GM23248 (cell line): ENCODE measurements at regions not wholly inside any gene's neighbourhood (a gene's known extent, or its start where the extent isn't known, plus 50 kb on each side); places are given as distances from the start of the nearest gene placed in this dataset.

Source experiments
- DNase-seq: peaks from one replicate; pipeline ENCODE4 v3.0.0-alpha.2; 2015
- H2AFZ ChIP-seq: fragments of 200-600 bp; sonication (generic); 2 replicates; pipeline ENCODE4 v1.6.1; 2016; ENCODE audit warnings: antibody characterized with exemption
- H3F3A ChIP-seq: fragments of 200-600 bp; sonication (generic); 2 replicates; pipeline ENCODE4 v1.6.1; 2016; ENCODE audit warnings: mild to moderate bottlenecking, antibody characterized with exemption, mixed run types; ENCODE audit not compliant: insufficient read depth
- H3K27ac ChIP-seq: fragments of 200-600 bp; sonication (generic); 2 replicates; pipeline ENCODE4 v1.5.1; 2016; ENCODE audit warnings: mild to moderate bottlenecking
- H3K27me3 ChIP-seq: fragments of 200-600 bp; sonication (generic); replicated peaks from 2 replicates; pipeline ENCODE4 v1.6.1; 2016; ENCODE audit warnings: mild to moderate bottlenecking; ENCODE audit not compliant: insufficient read depth
- H3K36me3 ChIP-seq: fragments of 200-600 bp; sonication (generic); 2 replicates; pipeline ENCODE4 v1.6.1; 2016; ENCODE audit warnings: low read depth, mild to moderate bottlenecking
- H3K4me1 ChIP-seq: fragments of 200-600 bp; sonication (generic); 2 replicates; pipeline ENCODE4 v1.6.1; 2016; ENCODE audit warnings: mild to moderate bottlenecking; ENCODE audit not compliant: insufficient read depth
- H3K4me2 ChIP-seq: fragments of 200-600 bp; sonication (generic); one replicate; pipeline ENCODE4 v1.6.1; 2016; ENCODE audit warnings: mild to moderate bottlenecking; ENCODE audit not compliant: unreplicated experiment
- H3K4me3 ChIP-seq: fragments of 200-600 bp; sonication (generic); 2 replicates; pipeline ENCODE4 v1.5.1; 2016; ENCODE audit warnings: mild to moderate bottlenecking
- H3K79me2 ChIP-seq: fragments of 200-600 bp; sonication (generic); 2 replicates; pipeline ENCODE4 v1.6.1; 2016; ENCODE audit warnings: mild to moderate bottlenecking; ENCODE audit not compliant: insufficient read depth
- H3K9ac ChIP-seq: fragments of 200-600 bp; sonication (generic); 2 replicates; pipeline ENCODE4 v1.6.1; 2016; ENCODE audit warnings: mild to moderate bottlenecking
- H3K9me2 ChIP-seq: fragments of 200-600 bp; sonication (generic); 2 replicates; pipeline ENCODE4 v1.6.1; 2016; ENCODE audit warnings: mixed run types, mild to moderate bottlenecking, moderate library complexity; ENCODE audit not compliant: insufficient read depth
- H3K9me3 ChIP-seq: fragments of 200-600 bp; sonication (generic); one replicate; pipeline ENCODE4 v1.6.1; 2017; ENCODE audit warnings: low read depth
- H4K20me1 ChIP-seq: fragments of 200-600 bp; sonication (generic); 2 replicates; pipeline ENCODE4 v1.6.0; 2016; ENCODE audit not compliant: insufficient read depth
- EZH2 ChIP-seq: fragments of 200-600 bp; sonication (generic); IDR thresholded peaks from 2 replicates; pipeline ENCODE4 v1.6.1; 2018; ENCODE audit warnings: antibody characterized with exemption, mild to moderate bottlenecking; ENCODE audit not compliant: insufficient read depth, poor library complexity, severe bottlenecking
- EZH2phosphoT487 ChIP-seq: fragments of 200-600 bp; sonication (generic); IDR thresholded peaks from 2 replicates; pipeline ENCODE4 v1.6.1; 2018; ENCODE audit warnings: antibody characterized with exemption, moderate library complexity, mild to moderate bottlenecking, low read depth; ENCODE audit not compliant: insufficient read depth
- WGBS, 2 experiments: methylation state at CpG; one replicate each; pipeline ENCODE4 v1.1.6; 2015 to 2017; ENCODE audit warnings: low lambda C conversion rate in 2 of 2, low coverage in 1 of 2; ENCODE audit errors: missing lambda C conversion rate in 2 of 2; 5-methylcytosine and 5-hydroxymethylcytosine counted together
- in situ Hi-C: fragments of 300-500 bp; cut with MboI; formaldehyde crosslinking; loops from 2 replicates; pipeline ENCODE4 v1.15.0; 2020

GRCh38 chr18:56501896-56502295, 136.5 kb downstream of the TXNL1 start:
- in situ Hi-C loops, result no loop called here
- Histone ChIP-seq H3K27ac (no peak overlapping the region), H3K4me3 (no peak overlapping the region), H3K9me2 (no peaks in the 10 kb centered on the region), H3K4me1 (peaks cover 6% of the 10 kb centered on the region; the same call in 1 of the 2 replicates), H3K9ac (no peak overlapping the region), H3K27me3 (peaks cover 8% of the 10 kb centered on the region), H3F3A (0 out of 2 replicates have a peak, but pooled peaks cover 7% of the 10 kb centered on the region), H3K9me3 (no peaks in the 10 kb centered on the region), H3K79me2 (no peaks in the 10 kb centered on the region), H4K20me1 (no peaks in the 10 kb centered on the region), H3K4me2 (no peak overlapping the region), H3K36me3 (no peaks in the 10 kb centered on the region; the same call in 1 of the 2 replicates), H2AFZ (no peak overlapping the region)
- no peak for DNase-seq
- WGBS, 2 experiments, result 23 to 38% methylated on average over 3 of the region's 3 CpGs
- TF ChIP-seq EZH2phosphoT487 (no peak), EZH2 (no peak)

- Histone ChIP-seq H3K4me1 (no peaks in the 10 kb centered on the region), H3K4me3 (no peak overlapping the region), H3K27me3 (peaks cover 38% of the 10 kb centered on the region), H3K9me2 (no peaks in the 10 kb centered on the region), H3K4me2 (no peak overlapping the region), H3K36me3 (no peaks in the 10 kb centered on the region; the same call in 1 of the 2 replicates), H3F3A (no peaks in the 10 kb centered on the region), H2AFZ (no peak overlapping the region), H4K20me1 (no peaks in the 10 kb centered on the region), H3K27ac (no peak overlapping the region), H3K9ac (no peak overlapping the region), H3K9me3 (no peaks in the 10 kb centered on the region), H3K79me2 (no peaks in the 10 kb centered on the region)
- WGBS, 2 experiments, result 75 to 80% methylated on average over 3 of the region's 3 CpGs
- TF ChIP-seq EZH2, result no peak
- no peak for TF ChIP-seq EZH2phosphoT487
- DNase-seq, result no peak
- in situ Hi-C loops, result no loop called here
Observed at GRCh38 chr18:56495884-56496283, 142.5 kb downstream of the TXNL1 start.

GRCh38 chr18:56493531-56493930, 144.9 kb downstream of the TXNL1 start:
- Histone ChIP-seq H3K79me2 (no peaks in the 10 kb centered on the region), H2AFZ (no peak overlapping the region), H3K9me2 (no peaks in the 10 kb centered on the region), H3K9me3 (no peaks in the 10 kb centered on the region), H4K20me1 (no peaks in the 10 kb centered on the region), H3F3A (no peaks in the 10 kb centered on the region), H3K4me2 (no peak overlapping the region), H3K4me1 (no peaks in the 10 kb centered on the region), H3K4me3 (no peak overlapping the region), H3K27ac (no peak overlapping the region), H3K9ac (no peak overlapping the region), H3K36me3 (no peaks in the 10 kb centered on the region; the same call in 1 of the 2 replicates), H3K27me3 (peaks cover 34% of the 10 kb centered on the region)
- WGBS, 2 experiments, result 72 to 79% methylated on average over 6 of the region's 6 CpGs
- no peak for TF ChIP-seq EZH2phosphoT487
- no peak for TF ChIP-seq EZH2
- no peak for DNase-seq
- in situ Hi-C loops, result no loop called here

GRCh38 chr18:56492136-56492535, 146.3 kb downstream of the TXNL1 start:
- H2AFZ ChIP-seq, result no peak overlapping the region
- in situ Hi-C loops, result no loop called here
- peaks cover 34% of the 10 kb centered on the region for H3K27me3 ChIP-seq
- H3K9ac ChIP-seq, result no peak overlapping the region
- TF ChIP-seq EZH2phosphoT487 (no peak), EZH2 (no peak)
- no peaks in the 10 kb centered on the region for H3F3A ChIP-seq
- H3K36me3 ChIP-seq, result no peaks in the 10 kb centered on the region
- no peaks in the 10 kb centered on the region for H3K9me2 ChIP-seq
- no peak overlapping the region for H3K4me3 ChIP-seq
- DNase-seq, result no peak
- H3K4me1 ChIP-seq, result no peaks in the 10 kb centered on the region
- H4K20me1 ChIP-seq, result no peaks in the 10 kb centered on the region
- H3K79me2 ChIP-seq, result no peaks in the 10 kb centered on the region
- H3K4me2 ChIP-seq, result no peak overlapping the region
- no peaks in the 10 kb centered on the region for H3K9me3 ChIP-seq
- H3K27ac ChIP-seq, result no peak overlapping the region

DNA sequence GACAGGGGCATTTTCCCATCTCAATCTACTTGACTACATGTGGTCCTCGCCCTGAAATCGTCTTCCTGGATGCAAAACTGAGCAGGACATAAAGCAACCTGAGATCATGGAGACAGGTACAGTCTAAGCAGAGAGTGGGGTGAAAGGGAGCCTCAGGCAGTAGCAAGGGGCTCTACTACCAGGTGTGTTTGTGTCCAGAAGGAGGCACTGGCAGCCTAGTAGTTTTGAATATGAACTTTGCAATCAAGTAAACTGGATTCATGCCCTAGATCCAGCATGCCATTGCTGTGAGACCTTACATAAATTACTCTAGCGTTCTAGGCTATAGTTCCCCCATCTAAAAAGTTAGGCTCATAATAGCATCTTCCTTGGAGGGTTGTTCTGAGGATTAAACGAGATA, 147.4 kb downstream of the TXNL1 start:
- H4K20me1 ChIP-seq, result no peaks in the 10 kb centered on the region
- H3K27ac ChIP-seq, result no peak overlapping the region
- H3K4me2 ChIP-seq, result no peak overlapping the region
- no peak overlapping the region for H3K4me3 ChIP-seq
- no peaks in the 10 kb centered on the region for H3K36me3 ChIP-seq
- H3K27me3 ChIP-seq, result peaks cover 29% of the 10 kb centered on the region
- H3K79me2 ChIP-seq, result no peaks in the 10 kb centered on the region
- no peaks in the 10 kb centered on the region for H3K9me3 ChIP-seq
- no peaks in the 10 kb centered on the region for H3K4me1 ChIP-seq
- no peak for TF ChIP-seq EZH2
- no peak for TF ChIP-seq EZH2phosphoT487
- in situ Hi-C loops, result no loop called here
- no peak for DNase-seq
- 45 to 54% methylated on average over 4 of the region's 4 CpGs for WGBS, 2 experiments
- no peaks in the 10 kb centered on the region for H3F3A ChIP-seq
- H3K9me2 ChIP-seq, result no peaks in the 10 kb centered on the region
- no peak overlapping the region for H2AFZ ChIP-seq
- H3K9ac ChIP-seq, result no peak overlapping the region
